ENCODE measurements at regions not wholly inside any gene's neighbourhood (a gene's known extent, or its start where the extent isn't known, plus 50 kb on each side); places are given as distances from the start of the nearest gene placed in this dataset.
"Not testable (repeated sequence)": the region's sequence is repeated elsewhere in the genome, so short reads cannot be mapped to it uniquely, and the experiment has no call there.

GRCh38 chr11:3514635-3515424 is 127.0 kb downstream of the ART5 start:
- not testable (repeated sequence) for H3K23ac ChIP-seq (ENCODE audit: insufficient read length, low read depth, low read length); H3K4me1 ChIP-seq (ENCODE audit: insufficient read depth, low read length); H2BK15ac ChIP-seq (ENCODE audit: low read depth, low read length); H3K9ac ChIP-seq (ENCODE audit: extremely low read depth, insufficient read length, low read length); H2AK5ac ChIP-seq (ENCODE audit: insufficient read length, low read length); H3K27me3 ChIP-seq (ENCODE audit: insufficient read depth, low read length); H3K79me2 ChIP-seq (ENCODE audit: insufficient read depth, low read length); H3K9me3 ChIP-seq (ENCODE audit: control insufficient read depth, low read depth, low read length); H3K56ac ChIP-seq (ENCODE audit: insufficient read length, low read depth, low read length); H4K91ac ChIP-seq (ENCODE audit: insufficient read length, low read depth, low read length); H4K20me1 ChIP-seq (ENCODE audit: control insufficient read depth, insufficient read depth, insufficient read length); H2AFZ ChIP-seq (ENCODE audit: low read length); H3K4ac ChIP-seq (ENCODE audit: low read depth, low read length); H3K4me2 ChIP-seq (ENCODE audit: insufficient read depth, insufficient read length, low read length); H3K27me3 Mint-ChIP-seq (ENCODE audit: low read depth); H3K4me3 Mint-ChIP-seq; H2BK120ac ChIP-seq (ENCODE audit: low read depth, low read length, poor library complexity, severe bottlenecking); H3T11ph ChIP-seq (ENCODE audit: low read length); H3K79me1 ChIP-seq (ENCODE audit: insufficient read depth, low read depth, low read length, poor library complexity, severe bottlenecking); H4K8ac ChIP-seq (replicated peaks; ENCODE audit: insufficient read length, low read depth, low read length); H3K27ac Mint-ChIP-seq; H2BK12ac ChIP-seq (ENCODE audit: insufficient read length, low read depth, low read length); H3K18ac ChIP-seq (ENCODE audit: insufficient read length, low read depth, low read length); H3K14ac ChIP-seq (ENCODE audit: insufficient read depth, low read length); H3K9me3 Mint-ChIP-seq; H4K5ac ChIP-seq (ENCODE audit: insufficient read length, low read depth, low read length); H2BK5ac ChIP-seq (ENCODE audit: insufficient read length, low read length); H2BK20ac ChIP-seq (ENCODE audit: low read depth, low read length, poor library complexity, severe bottlenecking); DNase-seq; H3K36me3 Mint-ChIP-seq (ENCODE audit: insufficient read depth in 1 of 3, low read depth in 3 of 3); H3K23me2 ChIP-seq (ENCODE audit: insufficient read length, low read depth, low read length, poor library complexity, severe bottlenecking); H3K27ac ChIP-seq (ENCODE audit: insufficient read length, low read depth, low read length)
- peaks cover 39 to 47% of the 10 kb centered on the region in 2 experiments for H3K4me1 Mint-ChIP-seq
- no CpG with 5 or more reads among the region's 15 CpGs for WGBS (ENCODE audit: extremely low coverage, insufficient read length, low lambda C conversion rate)

GRCh38 chr11:3513311-3513710 is 128.5 kb downstream of the ART5 start:
- not testable (repeated sequence) for H3K4me3 Mint-ChIP-seq; H3K27ac ChIP-seq (ENCODE audit: insufficient read length, low read depth, low read length); H3K23ac ChIP-seq (ENCODE audit: insufficient read length, low read depth, low read length); H3K18ac ChIP-seq (ENCODE audit: insufficient read length, low read depth, low read length); H3K79me1 ChIP-seq (ENCODE audit: insufficient read depth, low read depth, low read length, poor library complexity, severe bottlenecking); H2BK12ac ChIP-seq (ENCODE audit: insufficient read length, low read depth, low read length); H3K14ac ChIP-seq (ENCODE audit: insufficient read depth, low read length); H3K79me2 ChIP-seq (ENCODE audit: insufficient read depth, low read length); DNase-seq; H3K4me1 ChIP-seq (ENCODE audit: insufficient read depth, low read length); H4K5ac ChIP-seq (ENCODE audit: insufficient read length, low read depth, low read length); H3K27me3 ChIP-seq (ENCODE audit: insufficient read depth, low read length); H3K9ac ChIP-seq (ENCODE audit: extremely low read depth, insufficient read length, low read length); H3K9me3 ChIP-seq (ENCODE audit: control insufficient read depth, low read depth, low read length); H4K8ac ChIP-seq (replicated peaks; ENCODE audit: insufficient read length, low read depth, low read length); H2AK5ac ChIP-seq (ENCODE audit: insufficient read length, low read length); H3T11ph ChIP-seq (ENCODE audit: low read length); H2BK120ac ChIP-seq (ENCODE audit: low read depth, low read length, poor library complexity, severe bottlenecking); H3K4ac ChIP-seq (ENCODE audit: low read depth, low read length); H2BK5ac ChIP-seq (ENCODE audit: insufficient read length, low read length); H3K4me2 ChIP-seq (ENCODE audit: insufficient read depth, insufficient read length, low read length); H3K36me3 Mint-ChIP-seq (ENCODE audit: insufficient read depth in 1 of 3, low read depth in 3 of 3); H4K91ac ChIP-seq (ENCODE audit: insufficient read length, low read depth, low read length); H3K23me2 ChIP-seq (ENCODE audit: insufficient read length, low read depth, low read length, poor library complexity, severe bottlenecking); H3K9me3 Mint-ChIP-seq; H3K27me3 Mint-ChIP-seq (ENCODE audit: low read depth); H2BK20ac ChIP-seq (ENCODE audit: low read depth, low read length, poor library complexity, severe bottlenecking); H2BK15ac ChIP-seq (ENCODE audit: low read depth, low read length); H2AFZ ChIP-seq (ENCODE audit: low read length); H4K20me1 ChIP-seq (ENCODE audit: control insufficient read depth, insufficient read depth, insufficient read length); H3K56ac ChIP-seq (ENCODE audit: insufficient read length, low read depth, low read length)
- no CpG with 5 or more reads among the region's 12 CpGs for WGBS (ENCODE audit: extremely low coverage, insufficient read length, low lambda C conversion rate)
- Mint-ChIP-seq H3K4me1 (peaks cover 39 to 47% of the 10 kb centered on the region in 2 experiments), H3K27ac (0 out of 7 replicates have a peak overlapping the region, but pooled peaks of 1 of the 3 experiments have one; percentile 22)

Measured in H9 (cell line).